Right hindlimb (tissue), 1 donor: ENCODE measurements at regions not wholly inside any gene's neighbourhood (a gene's known extent, or its start where the extent isn't known, plus 50 kb on each side); places are given as distances from the start of the nearest gene placed in this dataset.
A peak's percentile ranks its signal among the peaks of the same experiment; 100 is the strongest.

Experiments
- DNase-seq: peaks from one replicate; pipeline ENCODE4 v3.0.0-alpha.2; 2018

- DNase-seq: peak; percentile 31
Measured at GRCh38 chr12:130104571-130105106, 57.6 kb upstream of the FZD10 start.

GRCh38 chr12:130109062-130109945 is 53.0 kb upstream of the FZD10 start:
- no peak for DNase-seq

DNA sequence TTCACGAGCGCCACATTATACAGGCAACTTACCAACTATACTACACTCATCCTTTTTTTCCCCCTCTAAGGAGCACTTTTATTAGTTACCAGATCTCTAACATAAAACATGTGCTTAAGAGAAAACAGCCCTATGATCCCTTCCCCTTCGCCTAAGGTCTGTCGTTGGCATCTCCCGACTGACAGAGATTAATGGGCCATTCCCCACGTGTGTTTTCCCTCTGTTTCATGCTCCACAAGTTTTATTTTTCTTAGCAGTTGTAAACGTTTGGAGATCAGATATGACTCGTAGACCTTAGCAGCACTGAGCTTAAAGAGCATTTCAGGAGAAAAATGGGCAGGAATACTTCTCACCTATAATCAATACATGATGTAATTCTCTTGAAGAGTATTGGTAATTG is 51.4 kb upstream of the FZD10 start:
- no peak for DNase-seq

DNA sequence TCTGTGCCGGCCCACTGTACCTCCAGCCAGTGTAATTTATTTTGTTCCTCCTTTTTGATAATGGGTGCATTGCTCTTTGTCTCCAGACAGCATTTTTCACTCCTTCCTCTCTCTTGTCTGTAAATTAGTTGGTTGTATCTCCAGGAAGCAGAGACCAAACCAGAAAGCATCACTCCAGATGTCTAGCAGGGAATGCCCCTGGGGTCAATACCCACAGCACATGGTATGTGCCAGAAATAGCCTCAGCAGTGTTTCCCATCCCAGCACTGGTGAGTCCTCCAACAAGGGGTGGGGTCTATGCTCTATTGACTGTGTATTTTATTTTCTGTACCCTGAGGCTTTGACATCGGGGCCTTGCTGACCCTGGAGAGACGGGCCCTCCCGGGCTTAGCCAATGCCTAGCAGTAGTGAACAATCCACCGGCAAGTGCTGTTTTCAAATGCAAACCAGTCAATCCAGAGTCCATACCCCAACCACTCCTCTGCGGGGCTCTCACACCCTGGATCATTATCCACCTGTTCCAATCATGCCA is 50.2 kb upstream of the FZD10 start:
- DNase-seq: no peak
